Mammary epithelial cell (primary cell): ENCODE measurements at regions not wholly inside any gene's neighbourhood (a gene's known extent, or its start where the extent isn't known, plus 50 kb on each side); places are given as distances from the start of the nearest gene placed in this dataset.

ENCODE experiments used
- CTCF ChIP-seq, 2 donors: IDR thresholded peaks in 1 of 2; conservative IDR thresholded peaks in 1 of 2; 2 replicates each; pipeline ENCODE4 v1.5.1; 2011 to 2012; ENCODE audit warnings: inconsistent platforms in 2 of 2, low read length in 2 of 2, mild to moderate bottlenecking in 2 of 2, control low read depth in 1 of 2, low read depth in 1 of 2; ENCODE audit not compliant: insufficient read depth in 1 of 2; ENCODE audit errors: extremely low read depth in 1 of 2
- EZH2 ChIP-seq: IDR thresholded peaks from 2 replicates; pipeline ENCODE4 v1.6.1; 2012; ENCODE audit warnings: low read length, inconsistent platforms, borderline replicate concordance

DNA sequence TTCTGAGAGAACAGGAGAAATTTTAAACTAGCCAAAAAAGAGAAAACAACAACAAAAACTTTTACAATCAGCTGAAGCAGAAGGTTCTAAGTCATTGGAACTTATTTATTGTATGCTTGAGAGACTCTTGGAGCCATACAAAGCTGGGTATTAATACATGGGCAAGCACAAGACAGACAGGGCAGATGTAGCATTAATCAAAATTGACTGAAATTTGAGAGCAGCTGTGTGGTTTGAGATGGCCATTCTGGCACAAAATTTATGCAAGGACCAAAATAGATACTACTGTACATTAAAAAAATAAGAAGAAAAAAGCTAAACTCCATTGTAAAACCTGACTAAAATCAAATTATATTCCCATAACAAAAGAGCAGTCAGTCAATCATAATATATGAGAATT lies 892.5 kb downstream of the PLA2G4A start:
- TF ChIP-seq CTCF (conservative IDR thresholded peaks at IDR 0.05 in 1 of 2, IDR thresholded peaks at IDR 0.05 in 1 of 2; ENCODE audit: extremely low read depth in 1 of 2, insufficient read depth in 1 of 2, low read depth in 1 of 2, low read length in 2 of 2) (no peak), EZH2 (no peak)
